H9 (cell line): ENCODE measurements at regions not wholly inside any gene's neighbourhood (a gene's known extent, or its start where the extent isn't known, plus 50 kb on each side); places are given as distances from the start of the nearest gene placed in this dataset.

Experiments
- DNase-seq: peaks from one replicate; pipeline ENCODE4 v3.0.0-alpha.2; 2017
- H2AFZ ChIP-seq: one replicate; pipeline ENCODE4 v1.6.1; 2013; ENCODE audit warnings: mild to moderate bottlenecking, low read length, control low read depth, moderate library complexity
- H2AK5ac ChIP-seq: 2 replicates; pipeline ENCODE4 v1.6.1; 2013; ENCODE audit warnings: low read length, control low read depth, mixed read lengths; ENCODE audit not compliant: insufficient read length
- H2BK120ac ChIP-seq: one replicate; pipeline ENCODE4 v1.6.1; 2013; ENCODE audit warnings: low read depth, mild to moderate bottlenecking, low read length, control low read depth, inconsistent platforms; ENCODE audit not compliant: poor library complexity, severe bottlenecking
- H2BK12ac ChIP-seq: 2 replicates; pipeline ENCODE4 v1.6.1; 2013; ENCODE audit warnings: low read length, control low read depth, mixed read lengths, low read depth; ENCODE audit not compliant: insufficient read length
- H2BK15ac ChIP-seq: 2 replicates; pipeline ENCODE4 v1.6.1; 2013; ENCODE audit warnings: low read depth, low read length, control low read depth
- H2BK20ac ChIP-seq: one replicate; pipeline ENCODE4 v1.6.1; 2013; ENCODE audit warnings: low read depth, mild to moderate bottlenecking, low read length, control low read depth, inconsistent platforms; ENCODE audit not compliant: poor library complexity, severe bottlenecking
- H2BK5ac ChIP-seq: 2 replicates; pipeline ENCODE4 v1.6.1; 2013; ENCODE audit warnings: low read length, control low read depth, mixed read lengths; ENCODE audit not compliant: insufficient read length
- H3K14ac ChIP-seq: 2 replicates; pipeline ENCODE4 v1.6.1; 2013; ENCODE audit warnings: low read length, control low read depth; ENCODE audit not compliant: insufficient read depth
- H3K18ac ChIP-seq: 2 replicates; pipeline ENCODE4 v1.6.1; 2013; ENCODE audit warnings: low read depth, mild to moderate bottlenecking, mixed read lengths, low read length, control low read depth; ENCODE audit not compliant: insufficient read length
- H3K23ac ChIP-seq: 2 replicates; pipeline ENCODE4 v1.6.1; 2013; ENCODE audit warnings: low read length, control low read depth, mixed read lengths, low read depth; ENCODE audit not compliant: insufficient read length
- H3K23me2 ChIP-seq: 2 replicates; pipeline ENCODE4 v1.6.1; 2013; ENCODE audit warnings: low read depth, mild to moderate bottlenecking, mixed read lengths, low read length, control low read depth; ENCODE audit not compliant: insufficient read length, poor library complexity, severe bottlenecking
- H3K27ac ChIP-seq: 2 replicates; pipeline ENCODE4 v1.5.1; 2013; ENCODE audit warnings: low read length, control low read depth, mixed read lengths, low read depth; ENCODE audit not compliant: insufficient read length
- H3K27me3 ChIP-seq: 2 replicates; pipeline ENCODE4 v1.6.1; 2013; ENCODE audit warnings: low read length, control low read depth, inconsistent platforms; ENCODE audit not compliant: insufficient read depth
- H3K4ac ChIP-seq: 2 replicates; pipeline ENCODE4 v1.6.1; 2013; ENCODE audit warnings: low read depth, mild to moderate bottlenecking, control low read depth, inconsistent platforms, low read length, moderate library complexity
- H3K4me1 ChIP-seq: 2 replicates; pipeline ENCODE4 v1.6.1; 2013; ENCODE audit warnings: low read length, control low read depth, inconsistent platforms; ENCODE audit not compliant: insufficient read depth
- H3K4me2 ChIP-seq: 2 replicates; pipeline ENCODE4 v1.6.1; 2013; ENCODE audit warnings: low read length, control low read depth, mixed read lengths; ENCODE audit not compliant: insufficient read length, insufficient read depth
- H3K56ac ChIP-seq: 2 replicates; pipeline ENCODE4 v1.6.1; 2013; ENCODE audit warnings: low read depth, mild to moderate bottlenecking, mixed read lengths, low read length, control low read depth; ENCODE audit not compliant: insufficient read length
- H3K79me1 ChIP-seq: 2 replicates; pipeline ENCODE4 v1.6.1; 2013; ENCODE audit warnings: low read depth, mild to moderate bottlenecking, moderate library complexity, low read length, control low read depth, inconsistent platforms; ENCODE audit not compliant: insufficient read depth, poor library complexity, severe bottlenecking
- H3K79me2 ChIP-seq: 2 replicates; pipeline ENCODE4 v1.6.1; 2013; ENCODE audit warnings: low read length, control low read depth, inconsistent platforms; ENCODE audit not compliant: insufficient read depth
- H3K9ac ChIP-seq: 2 replicates; pipeline ENCODE4 v1.6.1; 2013; ENCODE audit warnings: low read length, control low read depth, mixed read lengths; ENCODE audit not compliant: insufficient read length; ENCODE audit errors: extremely low read depth
- H3K9me3 ChIP-seq: one replicate; pipeline ENCODE4 v1.6.1; 2013; ENCODE audit warnings: low read depth, low read length, inconsistent platforms; ENCODE audit not compliant: control insufficient read depth
- H3T11ph ChIP-seq: one replicate; pipeline ENCODE4 v1.6.1; 2013; ENCODE audit warnings: mild to moderate bottlenecking, low read length, control low read depth, inconsistent platforms
- H4K20me1 ChIP-seq: one replicate; pipeline ENCODE4 v1.6.1; 2013; ENCODE audit not compliant: control insufficient read depth, insufficient read length, insufficient read depth
- H4K5ac ChIP-seq: 2 replicates; pipeline ENCODE4 v1.6.1; 2013; ENCODE audit warnings: low read depth, mild to moderate bottlenecking, mixed read lengths, low read length, control low read depth; ENCODE audit not compliant: insufficient read length
- H4K8ac ChIP-seq: replicated peaks from 2 replicates; pipeline ENCODE4 v1.6.1; 2013; ENCODE audit warnings: low read length, control low read depth, mixed read lengths, low read depth; ENCODE audit not compliant: insufficient read length
- H4K91ac ChIP-seq: 2 replicates; pipeline ENCODE4 v1.6.1; 2013; ENCODE audit warnings: low read depth, mild to moderate bottlenecking, moderate library complexity, mixed read lengths, low read length, control low read depth; ENCODE audit not compliant: insufficient read length
- H3K27ac Mint-ChIP-seq, 3 experiments: 2 replicates in 2 of 3; 3 replicates in 1 of 3; pipeline ENCODE4 v1.8.0; 2020 to 2021; ENCODE audit warnings: mixed read lengths in 3 of 3, mild to moderate bottlenecking in 1 of 3, moderate library complexity in 1 of 3
- H3K27me3 Mint-ChIP-seq: 2 replicates; pipeline ENCODE4 v1.8.0; 2021; ENCODE audit warnings: low read depth, mild to moderate bottlenecking, moderate library complexity, mixed read lengths
- H3K36me3 Mint-ChIP-seq, 3 experiments: 2 replicates in 2 of 3; 3 replicates in 1 of 3; pipeline ENCODE4 v1.8.0; 2020 to 2021; ENCODE audit warnings: low read depth in 3 of 3, mixed read lengths in 3 of 3; ENCODE audit not compliant: insufficient read depth in 1 of 3
- H3K4me1 Mint-ChIP-seq, 2 experiments: 2 replicates each; pipeline ENCODE4 v1.8.0; 2020; ENCODE audit warnings: mixed read lengths in 2 of 2
- H3K4me3 Mint-ChIP-seq, 2 experiments: 2 replicates in 1 of 2; 3 replicates in 1 of 2; pipeline ENCODE4 v1.8.0; 2020 to 2021; ENCODE audit warnings: mild to moderate bottlenecking in 2 of 2, mixed read lengths in 2 of 2, moderate library complexity in 1 of 2
- H3K9me3 Mint-ChIP-seq, 2 experiments: 2 replicates in 1 of 2; 3 replicates in 1 of 2; pipeline ENCODE4 v1.8.0; 2020; ENCODE audit warnings: mild to moderate bottlenecking in 2 of 2, mixed read lengths in 2 of 2, moderate library complexity in 1 of 2
- WGBS: extraction: QIAGEN DNeasy Blood & Tissue Kit; methylation state at CpG from one replicate; pipeline ENCODE4 v1.1.7; 2013; ENCODE audit warnings: missing lambda C conversion rate, low lambda C conversion rate, mixed read lengths; ENCODE audit not compliant: insufficient read length; ENCODE audit errors: extremely low coverage; 5-methylcytosine and 5-hydroxymethylcytosine counted together
- TF ChIP-seq, protein P1 (sequence below): fragments of 200-600 bp; sonication (generic); conservative IDR thresholded peaks from 3 replicates; pipeline ENCODE4 v1.8.0; 2021; ENCODE audit warnings: antibody characterized with exemption, mild to moderate bottlenecking

DNA sequence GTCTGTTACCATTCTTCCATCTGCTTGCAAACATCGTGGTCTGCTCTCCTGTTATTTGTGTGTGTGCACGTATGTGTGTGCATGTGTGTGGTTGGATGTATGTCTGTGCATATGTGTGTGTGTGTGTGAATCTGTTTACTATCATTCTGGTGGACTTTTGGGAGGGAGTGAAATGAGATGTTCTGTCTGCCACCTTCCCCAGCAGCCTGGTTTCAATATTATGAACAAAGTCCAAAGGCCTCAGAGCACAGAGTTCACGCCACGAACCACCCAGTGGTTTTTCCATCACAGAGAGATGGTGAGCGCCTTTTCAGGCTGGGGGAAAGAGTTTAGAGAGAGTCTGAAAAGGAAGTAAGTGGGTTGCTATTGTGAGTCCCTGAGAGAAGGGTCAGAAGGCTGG is 67.1 kb upstream of the YWHAQ start:
- Histone ChIP-seq H2BK120ac (no peak overlapping the region), H2AFZ (no peak overlapping the region), H3K23me2 (no peaks in the 10 kb centered on the region), H2BK15ac (no peak overlapping the region), H3K14ac (no peak overlapping the region), H3K56ac (no peak overlapping the region), H3T11ph (no peak overlapping the region), H4K91ac (no peak overlapping the region), H4K5ac (no peak overlapping the region), H4K20me1 (no peaks in the 10 kb centered on the region), H3K4me2 (no peak overlapping the region), H3K23ac (no peak overlapping the region), H3K9ac (no peak overlapping the region), H3K27me3 (no peaks in the 10 kb centered on the region), H2BK12ac (no peak overlapping the region), H3K27ac (no peak overlapping the region), H2AK5ac (no peak overlapping the region), H3K4ac (no peak overlapping the region), H3K9me3 (no peaks in the 10 kb centered on the region), H3K79me2 (no peaks in the 10 kb centered on the region), H2BK20ac (no peak overlapping the region), H4K8ac (no peak overlapping the region), H3K18ac (no peak overlapping the region), H3K4me1 (0 out of 2 replicates have a peak, but pooled peaks cover 3% of the 10 kb centered on the region), H3K79me1 (no peaks in the 10 kb centered on the region), H2BK5ac (no peak overlapping the region)
- TF ChIP-seq, protein P1, sequence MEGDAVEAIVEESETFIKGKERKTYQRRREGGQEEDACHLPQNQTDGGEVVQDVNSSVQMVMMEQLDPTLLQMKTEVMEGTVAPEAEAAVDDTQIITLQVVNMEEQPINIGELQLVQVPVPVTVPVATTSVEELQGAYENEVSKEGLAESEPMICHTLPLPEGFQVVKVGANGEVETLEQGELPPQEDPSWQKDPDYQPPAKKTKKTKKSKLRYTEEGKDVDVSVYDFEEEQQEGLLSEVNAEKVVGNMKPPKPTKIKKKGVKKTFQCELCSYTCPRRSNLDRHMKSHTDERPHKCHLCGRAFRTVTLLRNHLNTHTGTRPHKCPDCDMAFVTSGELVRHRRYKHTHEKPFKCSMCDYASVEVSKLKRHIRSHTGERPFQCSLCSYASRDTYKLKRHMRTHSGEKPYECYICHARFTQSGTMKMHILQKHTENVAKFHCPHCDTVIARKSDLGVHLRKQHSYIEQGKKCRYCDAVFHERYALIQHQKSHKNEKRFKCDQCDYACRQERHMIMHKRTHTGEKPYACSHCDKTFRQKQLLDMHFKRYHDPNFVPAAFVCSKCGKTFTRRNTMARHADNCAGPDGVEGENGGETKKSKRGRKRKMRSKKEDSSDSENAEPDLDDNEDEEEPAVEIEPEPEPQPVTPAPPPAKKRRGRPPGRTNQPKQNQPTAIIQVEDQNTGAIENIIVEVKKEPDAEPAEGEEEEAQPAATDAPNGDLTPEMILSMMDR, result no peak
- peaks cover 8% of the 10 kb centered on the region in 2 experiments for H3K4me1 Mint-ChIP-seq
- peaks cover 4% of the 10 kb centered on the region for H3K27me3 Mint-ChIP-seq
- no peaks in the 10 kb centered on the region for H3K36me3 Mint-ChIP-seq
- no CpG with 5 or more reads among the region's 5 CpGs for WGBS
- no peak overlapping the region for H3K27ac Mint-ChIP-seq
- no peak for DNase-seq
- H3K9me3 Mint-ChIP-seq, result no peaks in the 10 kb centered on the region
- no peak overlapping the region for H3K4me3 Mint-ChIP-seq
